Naive thymus-derived CD8-positive, alpha-beta T cell (primary cell): ENCODE measurements at regions not wholly inside any gene's neighbourhood (a gene's known extent, or its start where the extent isn't known, plus 50 kb on each side); places are given as distances from the start of the nearest gene placed in this dataset.

Experiments
- ATAC-seq, 2 donors: fragments of 150-1000 bp; cut with Tn5 transposase in 1 of 2; sonication (Bioruptor Pico), chemical (Tn5 transposase) in 1 of 2; 1 replicate in 1 of 2; 2 replicates in 1 of 2; pipeline ENCODE4 v1.10.0; 2021; ENCODE audit warnings: mild to moderate bottlenecking in 2 of 2, moderate library complexity in 2 of 2
- POLR2A ChIA-PET: fragments of 350-600 bp; sonication (Branson Sonifier 250); formaldehyde crosslinking; loops from one replicate; lab custom pipeline; 2021; ENCODE audit warnings: antibody characterized with exemption; lab: Charles Lee
- DNase-seq, 10 donors: peaks; one replicate each; pipeline versions ENCODE4 v3.0.0 to v3.0.0-alpha.2; 2020 to 2022
- H3K27ac Mint-ChIP-seq, 10 donors: one replicate each; pipeline ENCODE4 v1.8.0; 2020 to 2022; ENCODE audit warnings: mild to moderate bottlenecking in 10 of 10, mixed read lengths in 10 of 10, moderate library complexity in 4 of 10, inconsistent platforms in 1 of 10
- H3K27me3 Mint-ChIP-seq, 5 donors: one replicate each; pipeline ENCODE4 v1.8.0; 2021 to 2022; ENCODE audit warnings: mixed read lengths in 5 of 5
- H3K36me3 Mint-ChIP-seq, 3 donors: one replicate each; pipeline ENCODE4 v1.8.0; 2020 to 2022; ENCODE audit warnings: mixed read lengths in 3 of 3, mild to moderate bottlenecking in 2 of 3, inconsistent platforms in 1 of 3
- H3K4me1 Mint-ChIP-seq, 4 donors: one replicate each; pipeline ENCODE4 v1.8.0; 2021 to 2022; ENCODE audit warnings: mixed read lengths in 4 of 4
- H3K4me3 Mint-ChIP-seq, 10 donors: one replicate each; pipeline ENCODE4 v1.8.0; 2020 to 2022; ENCODE audit warnings: mild to moderate bottlenecking in 10 of 10, mixed read lengths in 10 of 10, moderate library complexity in 6 of 10, inconsistent platforms in 1 of 10
- H3K9me3 Mint-ChIP-seq, 9 donors: one replicate each; pipeline ENCODE4 v1.8.0; 2020 to 2022; ENCODE audit warnings: mixed read lengths in 9 of 9, mild to moderate bottlenecking in 3 of 9, inconsistent platforms in 1 of 9, moderate library complexity in 1 of 9

GRCh38 chr17:71107136-71107535, 937.8 kb downstream of the KCNJ2 start:
- DNase-seq, result no peak
- POLR2A ChIA-PET, result no interaction called here
- ATAC-seq, result no peak
- no peaks in the 10 kb centered on the region for H3K4me1 Mint-ChIP-seq
- no peak overlapping the region for H3K27ac Mint-ChIP-seq
- H3K4me3 Mint-ChIP-seq, result no peak overlapping the region
- H3K9me3 Mint-ChIP-seq, result peaks cover 0 to 29% (median 7%) of the 10 kb centered on the region in 9 donors
- H3K27me3 Mint-ChIP-seq, result no peaks in the 10 kb centered on the region
- no peaks in the 10 kb centered on the region for H3K36me3 Mint-ChIP-seq

DNA sequence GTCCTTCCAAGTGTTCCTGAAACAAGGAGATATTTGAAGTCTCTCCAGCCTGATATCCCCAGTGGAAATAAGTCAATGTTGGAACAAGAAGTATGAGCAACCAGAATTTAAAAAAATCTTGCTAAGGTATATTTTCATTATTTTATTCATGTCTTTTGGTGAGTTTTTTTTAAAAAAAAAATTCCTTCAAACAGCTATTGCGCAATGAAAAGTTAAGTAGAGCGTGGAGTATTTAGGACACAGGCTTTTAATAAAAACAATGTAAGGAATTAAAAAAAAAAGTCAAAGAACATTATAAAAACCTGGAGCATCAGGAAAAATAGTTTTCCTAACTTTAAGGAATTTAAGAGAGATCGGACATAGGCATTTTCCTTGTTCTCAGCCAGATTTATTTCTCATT, 940.4 kb downstream of the KCNJ2 start:
- no peaks in the 10 kb centered on the region for H3K27me3 Mint-ChIP-seq
- POLR2A ChIA-PET, result no interaction called here
- H3K4me1 Mint-ChIP-seq, result no peaks in the 10 kb centered on the region
- DNase-seq (no peak), ATAC-seq (no peak)
- H3K9me3 Mint-ChIP-seq, result peaks cover 0 to 18% (median 7%) of the 10 kb centered on the region in 9 donors
- H3K4me3 Mint-ChIP-seq, result no peak overlapping the region
- no peaks in the 10 kb centered on the region for H3K36me3 Mint-ChIP-seq
- no peak overlapping the region for H3K27ac Mint-ChIP-seq

DNA sequence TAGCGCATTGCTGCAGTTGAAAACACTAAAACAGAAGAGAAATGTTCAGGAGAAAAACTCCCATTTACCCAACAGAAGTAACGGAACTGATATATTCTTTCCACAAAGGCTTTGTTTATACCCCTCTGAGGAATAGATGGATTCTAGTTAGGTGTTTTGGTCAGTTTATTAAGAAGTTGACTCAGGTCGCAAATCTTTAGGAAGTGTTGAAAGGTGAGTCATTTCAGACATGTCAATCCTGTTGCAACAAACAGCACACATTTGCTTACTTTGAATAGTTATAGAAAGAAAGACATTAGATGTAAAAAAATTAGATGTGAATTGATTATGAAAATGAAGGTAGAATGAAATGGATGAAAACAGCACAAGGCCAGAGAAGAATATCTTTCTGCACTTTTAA, 941.0 kb downstream of the KCNJ2 start:
- Mint-ChIP-seq H3K4me3 (no peak overlapping the region), H3K27me3 (peaks cover 0 to 2% (median 0%) of the 10 kb centered on the region in 5 donors), H3K4me1 (no peaks in the 10 kb centered on the region), H3K27ac (no peak overlapping the region), H3K36me3 (no peaks in the 10 kb centered on the region), H3K9me3 (peaks cover 0 to 15% (median 5%) of the 10 kb centered on the region in 9 donors)
- POLR2A ChIA-PET, result no interaction called here
- DNase-seq (no peak), ATAC-seq (no peak)

- Mint-ChIP-seq H3K9me3 (peaks cover 0 to 10% (median 4%) of the 10 kb centered on the region in 9 donors), H3K36me3 (no peaks in the 10 kb centered on the region), H3K27me3 (peaks cover 0 to 2% (median 0%) of the 10 kb centered on the region in 5 donors), H3K4me3 (no peak overlapping the region), H3K27ac (no peak overlapping the region), H3K4me1 (no peaks in the 10 kb centered on the region)
- no peak for DNase-seq
- POLR2A ChIA-PET, result no interaction called here
- ATAC-seq, result no peak
Measured at GRCh38 chr17:71111460-71111859, 942.1 kb downstream of the KCNJ2 start.

GRCh38 chr17:71111934-71112333, 942.6 kb downstream of the KCNJ2 start:
- Mint-ChIP-seq H3K27ac (no peak overlapping the region), H3K4me3 (no peak overlapping the region), H3K9me3 (peaks cover 0 to 9% (median 4%) of the 10 kb centered on the region in 9 donors), H3K36me3 (no peaks in the 10 kb centered on the region), H3K27me3 (peaks cover 0 to 2% (median 0%) of the 10 kb centered on the region in 5 donors), H3K4me1 (no peaks in the 10 kb centered on the region)
- POLR2A ChIA-PET, result no interaction called here
- no peak for ATAC-seq
- no peak for DNase-seq

DNA sequence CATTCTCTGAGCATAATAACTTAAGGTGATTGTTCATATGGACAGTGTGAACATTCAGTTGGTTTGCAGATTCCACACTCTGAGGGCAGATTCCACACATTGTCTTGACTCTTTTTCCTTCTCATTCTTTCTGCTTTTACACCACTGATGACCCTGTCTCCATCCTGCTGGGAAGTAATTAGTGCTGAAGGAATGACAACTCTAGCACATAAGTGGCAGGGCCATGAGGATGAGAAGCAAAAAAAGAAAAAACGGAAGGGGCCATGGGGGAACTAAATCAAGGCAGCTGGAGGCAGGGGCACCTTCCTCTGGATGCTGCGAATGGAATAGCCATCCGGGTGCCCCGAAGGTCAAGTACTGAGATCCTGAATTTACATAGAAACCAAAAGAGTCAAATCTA, 944.0 kb downstream of the KCNJ2 start:
- ATAC-seq (no peak), DNase-seq (no peak)
- H3K9me3 Mint-ChIP-seq, result peaks cover 0 to 18% (median 2%) of the 10 kb centered on the region in 9 donors
- no peaks in the 10 kb centered on the region for H3K36me3 Mint-ChIP-seq
- peaks cover 0 to 2% (median 0%) of the 10 kb centered on the region in 5 donors for H3K27me3 Mint-ChIP-seq
- no peaks in the 10 kb centered on the region for H3K4me1 Mint-ChIP-seq
- POLR2A ChIA-PET, result no interaction called here
- no peak overlapping the region for H3K27ac Mint-ChIP-seq
- no peak overlapping the region for H3K4me3 Mint-ChIP-seq

- DNase-seq, result no peak
- ATAC-seq, result no peak
- Mint-ChIP-seq H3K4me1 (no peaks in the 10 kb centered on the region), H3K27me3 (peaks cover 0 to 2% (median 0%) of the 10 kb centered on the region in 5 donors), H3K4me3 (no peak overlapping the region), H3K27ac (no peak overlapping the region), H3K9me3 (peaks cover 0 to 18% (median 2%) of the 10 kb centered on the region in 9 donors), H3K36me3 (no peaks in the 10 kb centered on the region)
- POLR2A ChIA-PET, result no interaction called here
Measured at GRCh38 chr17:71114911-71115668, 945.8 kb downstream of the KCNJ2 start.

DNA sequence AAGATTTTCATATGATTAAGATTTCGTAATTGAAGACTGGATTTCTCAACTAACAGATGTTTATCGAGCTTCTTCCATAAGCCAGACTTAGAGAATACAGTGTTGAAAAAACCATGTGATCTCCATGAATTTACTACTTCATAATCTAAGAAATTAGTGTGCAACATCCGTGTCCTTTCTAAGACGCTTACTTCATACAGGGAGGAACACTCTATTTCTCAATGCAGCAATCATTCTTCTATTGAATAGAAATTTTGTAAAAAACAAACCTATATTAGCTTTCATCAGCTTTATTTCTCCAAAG, 946.3 kb downstream of the KCNJ2 start:
- ATAC-seq (no peak), DNase-seq (no peak)
- Mint-ChIP-seq H3K4me3 (no peak overlapping the region), H3K27me3 (peaks cover 0 to 2% (median 0%) of the 10 kb centered on the region in 5 donors), H3K9me3 (peaks cover 0 to 14% (median 2%) of the 10 kb centered on the region in 9 donors), H3K36me3 (no peaks in the 10 kb centered on the region), H3K27ac (no peak overlapping the region), H3K4me1 (no peaks in the 10 kb centered on the region)
- POLR2A ChIA-PET, result no interaction called here

DNA sequence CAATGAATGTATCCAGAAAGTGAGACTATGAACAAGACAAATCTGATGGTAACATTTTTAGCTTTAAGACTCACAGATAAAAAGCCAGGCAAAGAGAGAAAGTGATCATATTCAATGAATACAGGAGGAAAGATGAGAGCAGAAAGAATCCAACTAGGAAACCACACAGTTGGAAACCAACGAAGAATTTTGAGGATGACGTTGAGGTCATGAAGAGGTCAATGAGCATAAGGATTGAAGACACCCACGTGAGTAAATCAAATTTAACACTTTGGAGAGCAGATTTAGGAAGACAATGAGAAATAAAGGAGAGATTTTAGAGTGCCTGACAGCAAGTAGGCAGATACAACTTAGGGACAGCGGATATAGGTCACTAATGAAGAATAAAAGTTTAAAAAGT, 948.1 kb downstream of the KCNJ2 start:
- H3K27me3 Mint-ChIP-seq, result peaks cover 0 to 2% (median 0%) of the 10 kb centered on the region in 5 donors
- ATAC-seq (no peak), DNase-seq (no peak)
- peaks cover 0 to 22% (median 5%) of the 10 kb centered on the region in 9 donors for H3K9me3 Mint-ChIP-seq
- POLR2A ChIA-PET, result no interaction called here
- H3K27ac Mint-ChIP-seq, result no peak overlapping the region
- no peaks in the 10 kb centered on the region for H3K4me1 Mint-ChIP-seq
- no peaks in the 10 kb centered on the region for H3K36me3 Mint-ChIP-seq
- H3K4me3 Mint-ChIP-seq, result no peak overlapping the region

DNA sequence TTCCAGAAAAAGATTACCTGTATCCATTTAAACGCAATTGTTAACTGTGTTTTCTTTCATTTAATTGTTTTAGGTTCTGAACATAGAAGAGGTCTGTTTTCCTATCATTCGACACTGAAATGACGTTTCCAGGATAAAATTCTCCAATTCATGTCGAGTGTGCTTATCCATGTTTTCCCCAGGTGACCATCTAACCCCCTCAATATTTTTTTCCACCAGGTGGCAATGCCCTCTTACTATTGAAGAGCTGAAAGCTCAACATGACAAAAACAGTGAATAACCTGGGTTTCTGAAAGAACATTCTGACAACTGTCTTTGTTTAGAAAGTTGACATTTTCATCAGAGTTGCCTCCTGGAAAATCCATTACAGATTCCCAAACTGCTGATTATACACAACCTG, 948.7 kb downstream of the KCNJ2 start:
- Mint-ChIP-seq H3K9me3 (peaks cover 0 to 27% (median 5%) of the 10 kb centered on the region in 9 donors), H3K27me3 (peaks cover 0 to 2% (median 0%) of the 10 kb centered on the region in 5 donors), H3K36me3 (no peaks in the 10 kb centered on the region), H3K4me1 (no peaks in the 10 kb centered on the region), H3K4me3 (no peak overlapping the region), H3K27ac (no peak overlapping the region)
- no peak for DNase-seq
- no peak for ATAC-seq
- POLR2A ChIA-PET, result no interaction called here

- Mint-ChIP-seq H3K36me3 (no peaks in the 10 kb centered on the region), H3K27me3 (no peaks in the 10 kb centered on the region), H3K27ac (no peak overlapping the region), H3K9me3 (peaks cover 0 to 13% (median 6%) of the 10 kb centered on the region in 9 donors), H3K4me3 (no peak overlapping the region), H3K4me1 (no peaks in the 10 kb centered on the region)
- ATAC-seq (no peak), DNase-seq (no peak)
- POLR2A ChIA-PET, result no interaction called here
Measured at GRCh38 chr17:71127416-71127815, 958.1 kb downstream of the KCNJ2 start.

GRCh38 chr17:71142333-71142732, 973.0 kb downstream of the KCNJ2 start:
- peaks cover 0 to 10% (median 2%) of the 10 kb centered on the region in 9 donors for H3K9me3 Mint-ChIP-seq
- no peak for ATAC-seq
- POLR2A ChIA-PET, result no interaction called here
- no peaks in the 10 kb centered on the region for H3K4me1 Mint-ChIP-seq
- no peak for DNase-seq
- H3K27ac Mint-ChIP-seq, result no peak overlapping the region
- H3K4me3 Mint-ChIP-seq, result no peak overlapping the region
- no peaks in the 10 kb centered on the region for H3K36me3 Mint-ChIP-seq
- H3K27me3 Mint-ChIP-seq, result peaks cover 0 to 1% (median 0%) of the 10 kb centered on the region in 5 donors

GRCh38 chr17:71145486-71145885, 975.3 kb upstream of the SOX9 start:
- Mint-ChIP-seq H3K27ac (no peak overlapping the region), H3K27me3 (peaks cover 0 to 1% (median 0%) of the 10 kb centered on the region in 5 donors), H3K36me3 (no peaks in the 10 kb centered on the region), H3K4me1 (no peaks in the 10 kb centered on the region), H3K4me3 (no peak overlapping the region), H3K9me3 (peaks cover 0 to 13% (median 0%) of the 10 kb centered on the region in 9 donors)
- POLR2A ChIA-PET, result no interaction called here
- no peak for ATAC-seq
- no peak for DNase-seq

DNA sequence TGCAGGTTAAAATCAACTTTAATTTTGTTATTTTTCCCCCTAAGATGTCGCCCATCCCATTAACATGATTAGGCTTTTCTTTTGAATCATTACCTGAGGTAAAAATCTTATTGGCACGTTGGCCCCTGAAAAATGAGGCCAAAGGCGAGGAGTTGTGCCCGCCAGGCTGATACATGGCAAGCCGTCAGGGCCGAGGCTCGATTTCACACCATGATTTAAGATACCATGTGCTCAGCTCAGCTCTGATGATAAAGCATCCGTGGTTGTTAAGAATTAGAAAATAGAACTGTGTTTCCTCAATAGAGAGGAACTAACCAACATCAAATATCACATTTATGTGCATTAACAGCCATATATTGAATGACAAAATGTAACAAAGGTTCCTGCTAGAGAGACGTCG, 972.9 kb upstream of the SOX9 start:
- no peak overlapping the region for H3K27ac Mint-ChIP-seq
- H3K9me3 Mint-ChIP-seq, result peaks cover 0 to 6% (median 0%) of the 10 kb centered on the region in 9 donors
- DNase-seq, result no peak
- peaks cover 0 to 1% (median 0%) of the 10 kb centered on the region in 5 donors for H3K27me3 Mint-ChIP-seq
- ATAC-seq, result no peak
- no peak overlapping the region for H3K4me3 Mint-ChIP-seq
- H3K36me3 Mint-ChIP-seq, result no peaks in the 10 kb centered on the region
- POLR2A ChIA-PET, result no interaction called here
- H3K4me1 Mint-ChIP-seq, result no peaks in the 10 kb centered on the region
